Astrocyte (in vitro differentiated cells and primary cell): ENCODE measurements at regions not wholly inside any gene's neighbourhood (a gene's known extent, or its start where the extent isn't known, plus 50 kb on each side); places are given as distances from the start of the nearest gene placed in this dataset.

Source experiments
- DNase-seq: peaks from one replicate; pipeline ENCODE4 v3.0.0-alpha.2; 2010; ENCODE audit warnings: low read depth
- FAIRE-seq: peaks from 2 replicates; lab custom pipeline; 2011; peaks lifted over from hg19 to GRCh38; lab: Jason Lieb, UNC
- H2AFZ ChIP-seq: 2 replicates; pipeline ENCODE4 v1.6.0; 2012; ENCODE audit warnings: low read depth, low read length, inconsistent platforms
- H3K27ac ChIP-seq: 2 replicates; pipeline ENCODE4 v1.5.1; 2011; ENCODE audit warnings: low read depth, low read length, inconsistent platforms
- H3K27me3 ChIP-seq: 2 replicates; pipeline ENCODE4 v1.6.0; 2011; ENCODE audit warnings: low read length, inconsistent platforms; ENCODE audit not compliant: insufficient read depth
- H3K36me3 ChIP-seq: 2 replicates; pipeline ENCODE4 v1.5.1; 2011; ENCODE audit warnings: low read length, inconsistent platforms; ENCODE audit not compliant: insufficient read depth
- H3K4me1 ChIP-seq: 2 replicates; pipeline ENCODE4 v1.5.1; 2011; ENCODE audit warnings: low read length, inconsistent platforms; ENCODE audit not compliant: insufficient read depth
- H3K4me2 ChIP-seq: 2 replicates; pipeline ENCODE4 v1.6.0; 2012; ENCODE audit warnings: low read length, inconsistent platforms
- H3K4me3 ChIP-seq: 2 replicates; pipeline ENCODE4 v1.5.1; 2011; ENCODE audit warnings: low read depth, mild to moderate bottlenecking, low read length, inconsistent platforms; ENCODE audit not compliant: insufficient read depth
- H3K79me2 ChIP-seq: 2 replicates; pipeline ENCODE4 v1.6.0; 2012; ENCODE audit warnings: mild to moderate bottlenecking, low read length, inconsistent platforms; ENCODE audit not compliant: insufficient read depth
- H3K9ac ChIP-seq: 2 replicates; pipeline ENCODE4 v1.6.0; 2012; ENCODE audit warnings: mild to moderate bottlenecking, low read length, inconsistent platforms
- H3K9me3 ChIP-seq: 2 replicates; pipeline ENCODE4 v1.5.1; 2012; ENCODE audit warnings: low read depth, mild to moderate bottlenecking, low read length, inconsistent platforms; ENCODE audit not compliant: insufficient read depth
- H4K20me1 ChIP-seq: 2 replicates; pipeline ENCODE4 v1.6.0; 2012; ENCODE audit warnings: low read length, inconsistent platforms; ENCODE audit not compliant: insufficient read depth
- H3K27ac Mint-ChIP-seq: one replicate; pipeline ENCODE4 v1.8.0; 2021; ENCODE audit warnings: mild to moderate bottlenecking, mixed read lengths; ENCODE audit not compliant: unreplicated experiment
- H3K27me3 Mint-ChIP-seq: one replicate; pipeline ENCODE4 v1.8.0; 2021; ENCODE audit warnings: low read depth, mixed read lengths; ENCODE audit not compliant: unreplicated experiment
- H3K36me3 Mint-ChIP-seq: one replicate; pipeline ENCODE4 v1.8.0; 2021; ENCODE audit warnings: low read depth, mixed read lengths; ENCODE audit not compliant: unreplicated experiment
- H3K4me1 Mint-ChIP-seq: one replicate; pipeline ENCODE4 v1.8.0; 2021; ENCODE audit warnings: low read depth, mixed read lengths; ENCODE audit not compliant: unreplicated experiment
- H3K4me3 Mint-ChIP-seq: one replicate; pipeline ENCODE4 v1.8.0; 2021; ENCODE audit warnings: mild to moderate bottlenecking, moderate library complexity, mixed read lengths; ENCODE audit not compliant: unreplicated experiment
- H3K9me3 Mint-ChIP-seq: one replicate; pipeline ENCODE4 v1.8.0; 2021; ENCODE audit warnings: mild to moderate bottlenecking, mixed read lengths; ENCODE audit not compliant: unreplicated experiment
- CTCF ChIP-seq: IDR thresholded peaks from 2 replicates; pipeline ENCODE4 v1.5.1; 2011; ENCODE audit warnings: low read depth, mild to moderate bottlenecking, inconsistent platforms, low read length, moderate library complexity; ENCODE audit not compliant: insufficient read depth
- EZH2 ChIP-seq: IDR thresholded peaks from 2 replicates; pipeline ENCODE4 v1.6.1; 2012; ENCODE audit warnings: mild to moderate bottlenecking, low read length, inconsistent platforms; ENCODE audit not compliant: insufficient read depth

DNA sequence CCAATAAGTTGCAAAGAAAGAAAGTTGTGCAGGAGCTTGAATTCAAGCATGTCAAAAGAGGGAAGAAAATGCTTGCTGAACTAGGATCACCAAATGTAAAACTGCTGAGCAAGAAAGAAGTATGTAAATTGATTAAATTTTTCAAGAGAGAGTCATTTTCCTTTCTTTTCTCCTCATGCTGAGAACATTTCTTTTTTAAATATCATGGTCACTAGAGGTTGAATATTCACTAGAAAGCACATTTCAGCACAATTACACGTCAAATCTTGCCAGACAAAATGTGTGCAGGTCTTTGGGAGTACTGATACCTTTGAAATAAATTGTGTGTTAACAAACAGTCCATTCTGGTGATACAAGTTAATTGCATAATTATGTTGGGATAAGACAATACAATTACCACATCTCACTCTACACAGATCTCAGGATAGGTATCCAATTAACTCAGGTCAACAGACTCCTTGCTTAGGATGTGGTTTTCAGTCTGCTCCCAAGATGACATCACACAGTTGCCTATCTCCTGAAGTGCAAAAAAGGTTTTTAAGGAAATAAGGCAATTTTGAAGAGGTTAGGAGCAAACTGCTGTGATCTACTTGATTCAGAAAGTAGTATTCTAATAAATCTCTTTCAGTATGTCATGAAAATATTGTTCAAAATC, 862.2 kb downstream of the RPS29 start:
- H3K27me3 Mint-ChIP-seq = no peaks in the 10 kb centered on the region
- H3K4me3 ChIP-seq = no peak overlapping the region
- H3K27ac Mint-ChIP-seq = peak overlapping the region; percentile 58
- no peak overlapping the region for H2AFZ ChIP-seq
- DNase-seq (peak; percentile 47), FAIRE-seq (no peak)
- H4K20me1 ChIP-seq = no peaks in the 10 kb centered on the region
- no peaks in the 10 kb centered on the region for H3K36me3 Mint-ChIP-seq
- no peaks in the 10 kb centered on the region for H3K9me3 ChIP-seq
- no peak for TF ChIP-seq CTCF
- no peak for TF ChIP-seq EZH2
- peak overlapping the region; percentile 86 for H3K27ac ChIP-seq
- no peaks in the 10 kb centered on the region for H3K9me3 Mint-ChIP-seq
- no peak overlapping the region for H3K9ac ChIP-seq
- peaks cover 26% of the 10 kb centered on the region for H3K4me1 Mint-ChIP-seq
- peaks cover 15% of the 10 kb centered on the region for H3K4me1 ChIP-seq
- H3K36me3 ChIP-seq = no peaks in the 10 kb centered on the region
- H3K4me3 Mint-ChIP-seq = no peak overlapping the region
- H3K4me2 ChIP-seq = peak overlapping the region; percentile 27
- H3K79me2 ChIP-seq = no peaks in the 10 kb centered on the region
- no peaks in the 10 kb centered on the region for H3K27me3 ChIP-seq

DNA sequence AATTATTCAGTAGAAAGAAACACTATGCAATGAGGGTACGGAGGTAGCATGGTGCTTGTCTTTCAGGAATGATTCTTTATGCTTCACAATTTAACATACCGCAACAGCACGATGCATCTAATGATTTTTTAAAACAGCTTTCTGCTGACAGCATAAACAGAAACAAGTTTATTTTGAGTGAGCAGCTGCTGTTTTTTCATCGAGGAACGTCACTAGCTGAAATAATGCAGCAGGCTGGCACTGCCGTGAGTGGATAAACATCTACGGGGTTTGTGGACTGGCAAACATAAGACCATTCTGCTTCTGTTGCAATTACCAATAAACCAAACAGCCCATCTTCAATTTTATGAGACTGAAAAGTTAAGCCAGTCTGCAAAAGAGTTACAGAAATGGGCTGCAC, 871.8 kb downstream of the RPS29 start:
- H4K20me1 ChIP-seq = no peaks in the 10 kb centered on the region
- no peak overlapping the region for H3K4me3 Mint-ChIP-seq
- no peak overlapping the region for H3K9ac ChIP-seq
- TF ChIP-seq EZH2 (no peak), CTCF (no peak)
- no peaks in the 10 kb centered on the region for H3K27me3 Mint-ChIP-seq
- no peaks in the 10 kb centered on the region for H3K4me1 Mint-ChIP-seq
- H3K4me2 ChIP-seq = no peak overlapping the region
- FAIRE-seq = no peak
- no peaks in the 10 kb centered on the region for H3K36me3 Mint-ChIP-seq
- H3K36me3 ChIP-seq = no peaks in the 10 kb centered on the region
- H3K27ac ChIP-seq = no peak overlapping the region
- no peak overlapping the region for H3K4me3 ChIP-seq
- H3K9me3 Mint-ChIP-seq = no peaks in the 10 kb centered on the region
- H3K27me3 ChIP-seq = no peaks in the 10 kb centered on the region
- no peaks in the 10 kb centered on the region for H3K9me3 ChIP-seq
- no peaks in the 10 kb centered on the region for H3K79me2 ChIP-seq
- no peak for DNase-seq
- no peak overlapping the region for H3K27ac Mint-ChIP-seq
- no peak overlapping the region for H2AFZ ChIP-seq
- H3K4me1 ChIP-seq = no peaks in the 10 kb centered on the region

GRCh38 chr14:48710133-48710532, 876.0 kb downstream of the RPS29 start:
- H3K4me3 ChIP-seq = no peak overlapping the region
- FAIRE-seq (no peak), DNase-seq (no peak)
- Mint-ChIP-seq H3K9me3 (no peaks in the 10 kb centered on the region), H3K27me3 (no peaks in the 10 kb centered on the region), H3K36me3 (no peaks in the 10 kb centered on the region), H3K4me1 (no peaks in the 10 kb centered on the region), H3K4me3 (no peak overlapping the region), H3K27ac (no peak overlapping the region)
- no peaks in the 10 kb centered on the region for H3K27me3 ChIP-seq
- no peaks in the 10 kb centered on the region for H3K79me2 ChIP-seq
- no peaks in the 10 kb centered on the region for H3K4me1 ChIP-seq
- no peaks in the 10 kb centered on the region for H4K20me1 ChIP-seq
- no peaks in the 10 kb centered on the region for H3K36me3 ChIP-seq
- H3K9me3 ChIP-seq = no peaks in the 10 kb centered on the region
- H3K4me2 ChIP-seq = no peak overlapping the region
- no peak overlapping the region for H2AFZ ChIP-seq
- no peak for TF ChIP-seq CTCF
- no peak for TF ChIP-seq EZH2
- H3K9ac ChIP-seq = no peak overlapping the region
- H3K27ac ChIP-seq = no peak overlapping the region
